ENCODE measurements at regions not wholly inside any gene's neighbourhood (a gene's known extent, or its start where the extent isn't known, plus 50 kb on each side); places are given as distances from the start of the nearest gene placed in this dataset.

- no peak for ATAC-seq
- H3K4me3 Mint-ChIP-seq, result no peak overlapping the region
- H3K4me1 Mint-ChIP-seq, result no peaks in the 10 kb centered on the region
- no peaks in the 10 kb centered on the region for H3K9me3 Mint-ChIP-seq
- H3K36me3 Mint-ChIP-seq, result no peaks in the 10 kb centered on the region
- H3K27ac Mint-ChIP-seq, result no peak overlapping the region
- H3K27me3 Mint-ChIP-seq, result peaks cover 18% of the 10 kb centered on the region
Observed at GRCh38 chr20:52539891-52540290, 348.3 kb upstream of the ZFP64 start.

- H3K9me3 Mint-ChIP-seq, result no peaks in the 10 kb centered on the region
- H3K4me1 Mint-ChIP-seq, result no peaks in the 10 kb centered on the region
- peaks cover 17% of the 10 kb centered on the region for H3K27me3 Mint-ChIP-seq
- no peaks in the 10 kb centered on the region for H3K36me3 Mint-ChIP-seq
- ATAC-seq, result no peak
- no peak overlapping the region for H3K27ac Mint-ChIP-seq
- no peak overlapping the region for H3K4me3 Mint-ChIP-seq
Observed at GRCh38 chr20:52536841-52537400, 345.3 kb upstream of the ZFP64 start.

- no peaks in the 10 kb centered on the region for H3K4me1 Mint-ChIP-seq
- no peak overlapping the region for H3K4me3 Mint-ChIP-seq
- H3K27me3 Mint-ChIP-seq, result peaks cover 8% of the 10 kb centered on the region
- no peak for ATAC-seq
- peaks cover 4% of the 10 kb centered on the region for H3K9me3 Mint-ChIP-seq
- no peak overlapping the region for H3K27ac Mint-ChIP-seq
- H3K36me3 Mint-ChIP-seq, result no peaks in the 10 kb centered on the region
Observed at GRCh38 chr20:52536040-52536439, 344.5 kb upstream of the ZFP64 start.

- no peaks in the 10 kb centered on the region for H3K27me3 Mint-ChIP-seq
- H3K4me3 Mint-ChIP-seq, result no peak overlapping the region
- ATAC-seq, result no peak
- no peak overlapping the region for H3K27ac Mint-ChIP-seq
- peaks cover 4% of the 10 kb centered on the region for H3K9me3 Mint-ChIP-seq
- no peaks in the 10 kb centered on the region for H3K4me1 Mint-ChIP-seq
- no peaks in the 10 kb centered on the region for H3K36me3 Mint-ChIP-seq
Observed at GRCh38 chr20:52534616-52535015, 343.0 kb upstream of the ZFP64 start.

GRCh38 chr20:52533401-52533800 is 341.8 kb upstream of the ZFP64 start:
- Mint-ChIP-seq H3K27me3 (no peaks in the 10 kb centered on the region), H3K27ac (no peak overlapping the region), H3K36me3 (no peaks in the 10 kb centered on the region), H3K9me3 (peaks cover 4% of the 10 kb centered on the region), H3K4me3 (no peak overlapping the region), H3K4me1 (no peaks in the 10 kb centered on the region)
- no peak for ATAC-seq

- Mint-ChIP-seq H3K27ac (no peak overlapping the region), H3K9me3 (peaks cover 4% of the 10 kb centered on the region), H3K27me3 (no peaks in the 10 kb centered on the region), H3K4me1 (no peaks in the 10 kb centered on the region), H3K4me3 (no peak overlapping the region), H3K36me3 (no peaks in the 10 kb centered on the region)
- no peak for ATAC-seq
Observed at GRCh38 chr20:52532674-52533073, 341.1 kb upstream of the ZFP64 start.

- no peak for ATAC-seq
- H3K27me3 Mint-ChIP-seq, result no peaks in the 10 kb centered on the region
- no peak overlapping the region for H3K27ac Mint-ChIP-seq
- H3K9me3 Mint-ChIP-seq, result peaks cover 4% of the 10 kb centered on the region
- no peaks in the 10 kb centered on the region for H3K36me3 Mint-ChIP-seq
- H3K4me1 Mint-ChIP-seq, result no peaks in the 10 kb centered on the region
- H3K4me3 Mint-ChIP-seq, result no peak overlapping the region
Observed at GRCh38 chr20:52530571-52530970, 339.0 kb upstream of the ZFP64 start.

GRCh38 chr20:52529826-52530225 is 338.2 kb upstream of the ZFP64 start:
- Mint-ChIP-seq H3K27ac (no peak overlapping the region), H3K4me1 (no peaks in the 10 kb centered on the region), H3K9me3 (peaks cover 4% of the 10 kb centered on the region), H3K4me3 (no peak overlapping the region), H3K36me3 (no peaks in the 10 kb centered on the region), H3K27me3 (no peaks in the 10 kb centered on the region)
- ATAC-seq, result no peak

GRCh38 chr20:52524861-52525260 is 333.3 kb upstream of the ZFP64 start:
- H3K4me3 Mint-ChIP-seq, result no peak overlapping the region
- no peak overlapping the region for H3K27ac Mint-ChIP-seq

GRCh38 chr20:52518735-52519134 is 327.2 kb upstream of the ZFP64 start:
- H3K9me3 Mint-ChIP-seq, result peaks cover 6% of the 10 kb centered on the region
- no peak for ATAC-seq
- no peaks in the 10 kb centered on the region for H3K27me3 Mint-ChIP-seq
- H3K36me3 Mint-ChIP-seq, result no peaks in the 10 kb centered on the region
- no peaks in the 10 kb centered on the region for H3K4me1 Mint-ChIP-seq
- H3K4me3 Mint-ChIP-seq, result no peak overlapping the region
- no peak overlapping the region for H3K27ac Mint-ChIP-seq

More at GRCh38 chr20:52524861-52525260, 333.3 kb upstream of the ZFP64 start:
- ATAC-seq, result no peak
- no peaks in the 10 kb centered on the region for H3K36me3 Mint-ChIP-seq
- H3K4me1 Mint-ChIP-seq, result no peaks in the 10 kb centered on the region
- H3K27me3 Mint-ChIP-seq, result no peaks in the 10 kb centered on the region
- no peaks in the 10 kb centered on the region for H3K9me3 Mint-ChIP-seq

GRCh38 chr20:52515877-52516276 is 324.3 kb upstream of the ZFP64 start:
- ATAC-seq, result no peak
- Mint-ChIP-seq H3K27ac (no peak overlapping the region), H3K9me3 (peaks cover 6% of the 10 kb centered on the region), H3K4me3 (no peak overlapping the region), H3K4me1 (no peaks in the 10 kb centered on the region), H3K27me3 (no peaks in the 10 kb centered on the region), H3K36me3 (no peaks in the 10 kb centered on the region)

- no peaks in the 10 kb centered on the region for H3K36me3 Mint-ChIP-seq
- no peak overlapping the region for H3K27ac Mint-ChIP-seq
- H3K4me1 Mint-ChIP-seq, result no peaks in the 10 kb centered on the region
- ATAC-seq, result no peak
- peaks cover 10% of the 10 kb centered on the region for H3K27me3 Mint-ChIP-seq
- no peak overlapping the region for H3K4me3 Mint-ChIP-seq
- peaks cover 4% of the 10 kb centered on the region for H3K9me3 Mint-ChIP-seq
Observed at GRCh38 chr20:52500157-52500556, 308.6 kb upstream of the ZFP64 start.

- Mint-ChIP-seq H3K4me3 (no peak overlapping the region), H3K36me3 (no peaks in the 10 kb centered on the region), H3K27me3 (peaks cover 10% of the 10 kb centered on the region), H3K4me1 (no peaks in the 10 kb centered on the region), H3K9me3 (no peaks in the 10 kb centered on the region), H3K27ac (no peak overlapping the region)
- no peak for ATAC-seq
Observed at GRCh38 chr20:52497731-52498130, 306.2 kb upstream of the ZFP64 start.

- no peak overlapping the region for H3K27ac Mint-ChIP-seq
- H3K4me1 Mint-ChIP-seq, result no peaks in the 10 kb centered on the region
- H3K9me3 Mint-ChIP-seq, result peaks cover under 1% of the 10 kb centered on the region
- no peak overlapping the region for H3K4me3 Mint-ChIP-seq
- H3K27me3 Mint-ChIP-seq, result peaks cover 12% of the 10 kb centered on the region
- no peaks in the 10 kb centered on the region for H3K36me3 Mint-ChIP-seq
- no peak for ATAC-seq
Observed at GRCh38 chr20:52496191-52496590, 304.6 kb upstream of the ZFP64 start.

GRCh38 chr20:52494244-52494643 is 302.7 kb upstream of the ZFP64 start:
- Mint-ChIP-seq H3K27ac (no peak overlapping the region), H3K4me3 (no peak overlapping the region), H3K9me3 (peaks cover 5% of the 10 kb centered on the region), H3K36me3 (no peaks in the 10 kb centered on the region), H3K27me3 (peaks cover 20% of the 10 kb centered on the region), H3K4me1 (no peaks in the 10 kb centered on the region)
- ATAC-seq, result no peak

GRCh38 chr20:52493171-52493721 is 301.7 kb upstream of the ZFP64 start:
- Mint-ChIP-seq H3K4me1 (no peaks in the 10 kb centered on the region), H3K9me3 (peaks cover 5% of the 10 kb centered on the region), H3K4me3 (no peak overlapping the region), H3K36me3 (no peaks in the 10 kb centered on the region), H3K27ac (no peak overlapping the region), H3K27me3 (peaks cover 20% of the 10 kb centered on the region)
- ATAC-seq, result no peak

Measured in stimulated activated memory B cell treated with anti-CD40 and anti-IgM and Interleukin-4, amounts not matched to agents 10 μg/mL and 1 μg/mL and 100 μg/mL, for 72 hours (primary cell).